Fibroblast of villous mesenchyme (primary cell): ENCODE measurements at regions not wholly inside any gene's neighbourhood (a gene's known extent, or its start where the extent isn't known, plus 50 kb on each side); places are given as distances from the start of the nearest gene placed in this dataset.

Experiments
- DNase-seq: peaks from one replicate; pipeline ENCODE4 v3.0.0-alpha.2; 2010; ENCODE audit warnings: low read depth
- H3K4me3 ChIP-seq: 2 replicates; pipeline ENCODE4 v1.5.1; 2011; ENCODE audit warnings: low read depth, mild to moderate bottlenecking, low read length
- CTCF ChIP-seq: IDR thresholded peaks from 2 replicates; pipeline ENCODE4 v1.5.1; 2012; ENCODE audit warnings: low read depth, mild to moderate bottlenecking, low read length; ENCODE audit not compliant: insufficient read depth

GRCh38 chr14:83312511-83312910 lies 1778.9 kb upstream of the SEL1L start:
- H3K4me3 ChIP-seq, result no peak overlapping the region
- DNase-seq, result no peak
- no peak for TF ChIP-seq CTCF

- DNase-seq, result no peak
- H3K4me3 ChIP-seq, result no peak overlapping the region
- no peak for TF ChIP-seq CTCF
Observed at GRCh38 chr14:83314764-83315163, 1781.1 kb upstream of the SEL1L start.

GRCh38 chr14:83316356-83316755 lies 1782.7 kb upstream of the SEL1L start:
- no peak for DNase-seq
- TF ChIP-seq CTCF, result no peak
- no peak overlapping the region for H3K4me3 ChIP-seq

DNA sequence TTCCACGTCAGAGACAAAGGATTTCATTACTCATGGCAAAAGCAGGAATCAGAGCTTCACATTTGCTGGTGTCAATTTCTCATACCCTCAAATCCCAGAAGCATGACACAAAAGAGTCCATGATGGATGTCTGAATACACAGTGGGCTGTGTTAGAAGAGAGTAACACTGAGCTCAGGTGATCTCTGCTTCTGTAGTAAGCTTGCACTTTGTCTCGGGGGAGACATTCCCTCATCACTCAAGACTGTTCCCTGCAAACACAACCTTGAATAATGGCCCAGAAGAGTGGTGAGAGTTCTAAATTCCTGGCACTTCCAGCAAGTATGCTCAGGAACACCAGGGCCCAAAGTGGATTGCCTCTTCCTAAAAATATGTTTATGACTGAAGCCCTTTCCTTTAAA lies 1787.2 kb upstream of the SEL1L start:
- no peak for TF ChIP-seq CTCF
- no peak for DNase-seq

GRCh38 chr14:83331513-83331912 lies 1797.9 kb upstream of the SEL1L start:
- no peak for TF ChIP-seq CTCF
- no peak for DNase-seq
- no peak overlapping the region for H3K4me3 ChIP-seq

More for the DNA sequence above, 1787.2 kb upstream of the SEL1L start:
- H3K4me3 ChIP-seq, result no peak overlapping the region

- peak; percentile 13 for DNase-seq
- H3K4me3 ChIP-seq, result no peak overlapping the region
Observed at GRCh38 chr14:83342590-83342989, 1808.9 kb upstream of the SEL1L start.

More at GRCh38 chr14:83342590-83342989, 1808.9 kb upstream of the SEL1L start:
- TF ChIP-seq CTCF, result no peak
